GM23338 (cell line): ENCODE measurements at regions not wholly inside any gene's neighbourhood (a gene's known extent, or its start where the extent isn't known, plus 50 kb on each side); places are given as distances from the start of the nearest gene placed in this dataset.

ENCODE experiments used
- ATAC-seq: fragments of 200-7000 bp; cut with Tn5 transposase; 3 replicates; pipeline ENCODE4 v1.9.1; 2020
- DNase-seq: peaks from one replicate; pipeline ENCODE4 v3.0.0-alpha.2; 2015; ENCODE audit warnings: low spot score
- H2AFZ ChIP-seq: fragments of 200-600 bp; sonication (generic); 2 replicates; pipeline ENCODE4 v1.8.0; 2016; ENCODE audit warnings: antibody characterized with exemption, mild to moderate bottlenecking, moderate library complexity
- H3F3A ChIP-seq: fragments of 200-600 bp; sonication (generic); replicated peaks from 2 replicates; pipeline ENCODE4 v1.8.0; 2017; ENCODE audit warnings: antibody characterized with exemption, mixed run types, low read depth
- H3K27ac ChIP-seq: fragments of 200-600 bp; sonication (generic); 2 replicates; pipeline ENCODE4 v1.6.1; 2016; ENCODE audit warnings: low read depth
- H3K27me3 ChIP-seq: fragments of 200-600 bp; sonication (generic); 2 replicates; pipeline ENCODE4 v1.8.0; 2016; ENCODE audit warnings: mild to moderate bottlenecking, mixed run types, moderate library complexity; ENCODE audit not compliant: insufficient read depth
- H3K36me3 ChIP-seq: fragments of 200-600 bp; sonication (generic); 2 replicates; pipeline ENCODE4 v1.8.0; 2016; ENCODE audit warnings: mild to moderate bottlenecking; ENCODE audit not compliant: insufficient read depth
- H3K4me1 ChIP-seq: fragments of 200-600 bp; sonication (generic); 2 replicates; pipeline ENCODE4 v1.8.0; 2016; ENCODE audit warnings: mild to moderate bottlenecking, moderate library complexity; ENCODE audit not compliant: insufficient read depth
- H3K4me2 ChIP-seq: fragments of 200-600 bp; sonication (generic); 2 replicates; pipeline ENCODE4 v1.7.1; 2017; ENCODE audit warnings: mixed run types
- H3K4me3 ChIP-seq: fragments of 200-600 bp; sonication (generic); 2 replicates; pipeline ENCODE4 v1.6.1; 2016; ENCODE audit warnings: mixed run types
- H3K79me2 ChIP-seq: fragments of 200-600 bp; sonication (generic); replicated peaks from 2 replicates; pipeline ENCODE4 v1.8.0; 2017; ENCODE audit warnings: mild to moderate bottlenecking; ENCODE audit not compliant: insufficient read depth
- H3K9me2 ChIP-seq: fragments of 200-600 bp; sonication (generic); 2 replicates; pipeline ENCODE4 v1.8.0; 2017; ENCODE audit not compliant: insufficient read depth
- H4K20me1 ChIP-seq: fragments of 200-600 bp; sonication (generic); replicated peaks from 2 replicates; pipeline ENCODE4 v1.8.0; 2017; ENCODE audit warnings: mild to moderate bottlenecking; ENCODE audit not compliant: insufficient read depth
- H3K27ac Mint-ChIP-seq: 2 replicates; pipeline ENCODE4 v1.8.0; 2020; ENCODE audit warnings: inconsistent platforms, mild to moderate bottlenecking, moderate library complexity, mixed read lengths
- H3K27me3 Mint-ChIP-seq: 3 replicates; pipeline ENCODE4 v1.8.0; 2022; ENCODE audit warnings: low read depth, mild to moderate bottlenecking, moderate library complexity, mixed read lengths, inconsistent platforms; ENCODE audit not compliant: insufficient read depth, poor library complexity
- H3K36me3 Mint-ChIP-seq: 3 replicates; pipeline ENCODE4 v1.8.0; 2021; ENCODE audit warnings: low read depth, mild to moderate bottlenecking, inconsistent platforms, moderate library complexity, mixed read lengths
- H3K4me1 Mint-ChIP-seq: 3 replicates; pipeline ENCODE4 v1.8.0; 2020; ENCODE audit warnings: mild to moderate bottlenecking, inconsistent platforms, mixed read lengths
- H3K4me3 Mint-ChIP-seq: 3 replicates; pipeline ENCODE4 v1.8.0; 2021; ENCODE audit warnings: moderate library complexity, mild to moderate bottlenecking, inconsistent platforms, mixed read lengths
- H3K9me3 Mint-ChIP-seq: 3 replicates; pipeline ENCODE4 v1.8.0; 2020; ENCODE audit warnings: moderate library complexity, mild to moderate bottlenecking, inconsistent platforms, mixed read lengths
- EZH2 ChIP-seq: fragments of 200-600 bp; sonication (generic); IDR thresholded peaks from one replicate; pipeline ENCODE4 v1.8.0; 2017; ENCODE audit warnings: antibody characterized with exemption, mild to moderate bottlenecking, low read depth; ENCODE audit not compliant: unreplicated experiment
- JUNB ChIP-seq: IDR thresholded peaks from one replicate; pipeline ENCODE4 v1.6.1; 2016; ENCODE audit warnings: antibody characterized with exemption; ENCODE audit not compliant: unreplicated experiment
- REST ChIP-seq: IDR thresholded peaks from one replicate; pipeline ENCODE4 v1.6.1; 2018; ENCODE audit warnings: antibody characterized with exemption; ENCODE audit not compliant: unreplicated experiment
- STAT1 ChIP-seq: IDR thresholded peaks from one replicate; pipeline ENCODE4 v1.6.1; 2016; ENCODE audit warnings: antibody characterized with exemption; ENCODE audit not compliant: unreplicated experiment
- ZNF114 ChIP-seq: fragments of 250-450 bp; sonication (Bioruptor Pico); IDR thresholded peaks from 2 replicates; pipeline ENCODE4 v1.5.0; 2020; ENCODE audit warnings: mild to moderate bottlenecking, moderate library complexity
- TF ChIP-seq, protein P1 (sequence below), 2 experiments: fragments of 200-600 bp in 1 of 2; sonication (generic) in 1 of 2; conservative IDR thresholded peaks; 2 replicates each; pipeline versions ENCODE4 v1.5.1 to v1.6.1; 2016 to 2017; ENCODE audit warnings: antibody characterized with exemption in 2 of 2, low read depth in 2 of 2, mild to moderate bottlenecking in 2 of 2, moderate library complexity in 1 of 2

GRCh38 chr6:140601021-140601808, 1226.8 kb upstream of the CITED2 start:
- no peak for DNase-seq
- Histone ChIP-seq H4K20me1 (no peaks in the 10 kb centered on the region), H3K27me3 (no peaks in the 10 kb centered on the region), H3K79me2 (no peaks in the 10 kb centered on the region), H3K9me2 (0 out of 2 replicates have a peak, but pooled peaks cover 3% of the 10 kb centered on the region), H2AFZ (no peak overlapping the region), H3K4me1 (peaks cover 4% of the 10 kb centered on the region; the same call in 1 of the 2 replicates), H3K36me3 (no peaks in the 10 kb centered on the region), H3F3A (no peaks in the 10 kb centered on the region), H3K4me3 (no peak overlapping the region), H3K4me2 (no peak overlapping the region), H3K27ac (no peak overlapping the region)
- Mint-ChIP-seq H3K27ac (no peak overlapping the region), H3K27me3 (no peaks in the 10 kb centered on the region), H3K9me3 (no peaks in the 10 kb centered on the region; the same call in 2 of the 3 replicates), H3K36me3 (no peaks in the 10 kb centered on the region), H3K4me1 (no peaks in the 10 kb centered on the region), H3K4me3 (no peak overlapping the region)
- ATAC-seq: no peak
- TF ChIP-seq ZNF114 (CRISPR knock-in tag): no peak

DNA sequence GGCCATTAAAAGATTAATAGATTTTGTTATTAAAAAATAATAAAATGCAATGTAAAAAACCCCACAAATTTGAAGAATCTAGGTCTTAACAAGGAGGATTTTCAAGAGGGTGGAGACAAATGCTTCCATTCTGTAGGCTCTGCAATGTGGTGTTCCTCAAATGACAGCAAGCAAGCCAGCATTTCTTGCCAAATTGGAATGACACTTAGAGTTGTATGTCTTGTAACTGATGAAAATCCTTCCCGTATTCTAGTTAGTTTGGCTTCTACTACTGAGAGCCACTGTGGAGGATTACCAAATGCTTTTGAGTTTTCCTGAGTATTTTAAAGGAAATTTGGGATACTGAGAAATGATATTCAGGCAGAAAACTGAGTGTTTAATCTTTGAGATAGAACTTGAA, 1225.5 kb upstream of the CITED2 start:
- no peaks in the 10 kb centered on the region for H3K79me2 ChIP-seq
- no peaks in the 10 kb centered on the region for H3K36me3 ChIP-seq
- no peaks in the 10 kb centered on the region for H4K20me1 ChIP-seq
- H3K4me3 ChIP-seq: no peak overlapping the region
- peak overlapping the region; percentile 14; the same call in 1 of the 2 replicates for H2AFZ ChIP-seq
- no peaks in the 10 kb centered on the region for H3K27me3 Mint-ChIP-seq
- no peaks in the 10 kb centered on the region for H3K27me3 ChIP-seq
- ATAC-seq (no peak), DNase-seq (no peak)
- H3K4me2 ChIP-seq: no peak overlapping the region
- H3K9me3 Mint-ChIP-seq: no peaks in the 10 kb centered on the region; the same call in 1 of the 3 replicates
- peaks cover 4% of the 10 kb centered on the region; the same call in 1 of the 2 replicates for H3K4me1 ChIP-seq
- no peak overlapping the region for H3K27ac Mint-ChIP-seq
- no peaks in the 10 kb centered on the region for H3F3A ChIP-seq
- no peak overlapping the region for H3K4me3 Mint-ChIP-seq
- 0 out of 2 replicates have a peak, but pooled peaks cover 3% of the 10 kb centered on the region for H3K9me2 ChIP-seq
- H3K4me1 Mint-ChIP-seq: no peaks in the 10 kb centered on the region
- TF ChIP-seq JUNB: no peak
- H3K27ac ChIP-seq: no peak overlapping the region
- H3K36me3 Mint-ChIP-seq: no peaks in the 10 kb centered on the region

GRCh38 chr6:140597181-140597580, 1222.7 kb upstream of the CITED2 start:
- no peak overlapping the region for H2AFZ ChIP-seq
- TF ChIP-seq EZH2: no peak
- no peak for TF ChIP-seq JUNB
- TF ChIP-seq, protein P1, sequence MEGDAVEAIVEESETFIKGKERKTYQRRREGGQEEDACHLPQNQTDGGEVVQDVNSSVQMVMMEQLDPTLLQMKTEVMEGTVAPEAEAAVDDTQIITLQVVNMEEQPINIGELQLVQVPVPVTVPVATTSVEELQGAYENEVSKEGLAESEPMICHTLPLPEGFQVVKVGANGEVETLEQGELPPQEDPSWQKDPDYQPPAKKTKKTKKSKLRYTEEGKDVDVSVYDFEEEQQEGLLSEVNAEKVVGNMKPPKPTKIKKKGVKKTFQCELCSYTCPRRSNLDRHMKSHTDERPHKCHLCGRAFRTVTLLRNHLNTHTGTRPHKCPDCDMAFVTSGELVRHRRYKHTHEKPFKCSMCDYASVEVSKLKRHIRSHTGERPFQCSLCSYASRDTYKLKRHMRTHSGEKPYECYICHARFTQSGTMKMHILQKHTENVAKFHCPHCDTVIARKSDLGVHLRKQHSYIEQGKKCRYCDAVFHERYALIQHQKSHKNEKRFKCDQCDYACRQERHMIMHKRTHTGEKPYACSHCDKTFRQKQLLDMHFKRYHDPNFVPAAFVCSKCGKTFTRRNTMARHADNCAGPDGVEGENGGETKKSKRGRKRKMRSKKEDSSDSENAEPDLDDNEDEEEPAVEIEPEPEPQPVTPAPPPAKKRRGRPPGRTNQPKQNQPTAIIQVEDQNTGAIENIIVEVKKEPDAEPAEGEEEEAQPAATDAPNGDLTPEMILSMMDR (conservative IDR thresholded peaks at IDR 0.05; ENCODE audit: low read depth in 2 of 2): no peak
- no peak for TF ChIP-seq REST
- no peak for TF ChIP-seq STAT1

More at GRCh38 chr6:140597181-140597580, 1222.7 kb upstream of the CITED2 start:
- Histone ChIP-seq H3K4me1 (peaks cover 4% of the 10 kb centered on the region; the same call in 1 of the 2 replicates), H4K20me1 (no peaks in the 10 kb centered on the region), H3K4me2 (no peak overlapping the region), H3K36me3 (no peaks in the 10 kb centered on the region), H3K27ac (no peak overlapping the region), H3K79me2 (no peaks in the 10 kb centered on the region), H3K4me3 (no peak overlapping the region), H3K27me3 (no peaks in the 10 kb centered on the region), H3K9me2 (0 out of 2 replicates have a peak, but pooled peaks cover 3% of the 10 kb centered on the region), H3F3A (no peaks in the 10 kb centered on the region)
- ATAC-seq (no peak), DNase-seq (no peak)
- H3K4me3 Mint-ChIP-seq: no peak overlapping the region
- H3K4me1 Mint-ChIP-seq: no peaks in the 10 kb centered on the region
- no peaks in the 10 kb centered on the region for H3K27me3 Mint-ChIP-seq
- H3K9me3 Mint-ChIP-seq: peaks cover 11% of the 10 kb centered on the region; the same call in 2 of the 3 replicates
- no peak overlapping the region for H3K27ac Mint-ChIP-seq
- H3K36me3 Mint-ChIP-seq: peaks cover 7% of the 10 kb centered on the region
